Activated naive CD4-positive, alpha-beta T cell treated with anti-CD3 and anti-CD28 coated beads, Interleukin-2, amount 50 U/mL, for 16 hours (primary cell): ENCODE measurements at regions not wholly inside any gene's neighbourhood (a gene's known extent, or its start where the extent isn't known, plus 50 kb on each side); places are given as distances from the start of the nearest gene placed in this dataset.
A peak's percentile ranks its signal among the peaks of the same experiment; 100 is the strongest.

Source experiments
- DNase-seq: peaks from one replicate; pipeline ENCODE4 v3.0.0-alpha.2; 2020

GRCh38 chr10:2949221-2949947, 118.0 kb upstream of the PFKP start:
- no peak for DNase-seq

- DNase-seq: no peak
Measured at GRCh38 chr10:2948127-2948854, 119.1 kb upstream of the PFKP start.

GRCh38 chr10:2944788-2945187, 122.6 kb upstream of the PFKP start:
- DNase-seq: no peak

GRCh38 chr10:2943932-2944614, 123.3 kb upstream of the PFKP start:
- DNase-seq: no peak

GRCh38 chr10:2942938-2943337, 124.4 kb upstream of the PFKP start:
- DNase-seq: no peak

- no peak for DNase-seq
Measured at GRCh38 chr10:2938869-2939268, 128.5 kb upstream of the PFKP start.

GRCh38 chr10:2936816-2937215, 130.5 kb upstream of the PFKP start:
- no peak for DNase-seq

GRCh38 chr10:2935647-2936386, 131.5 kb upstream of the PFKP start:
- no peak for DNase-seq

GRCh38 chr10:2933924-2934323, 133.4 kb upstream of the PFKP start:
- no peak for DNase-seq

- no peak for DNase-seq
Measured at GRCh38 chr10:2933519-2933918, 133.8 kb upstream of the PFKP start.

GRCh38 chr10:2933071-2933470, 134.3 kb upstream of the PFKP start:
- no peak for DNase-seq

GRCh38 chr10:2929480-2930258, 137.7 kb upstream of the PFKP start:
- no peak for DNase-seq

- DNase-seq: peak; percentile 60
Measured at GRCh38 chr10:2927958-2928840, 139.1 kb upstream of the PFKP start.

GRCh38 chr10:2926918-2927660, 140.3 kb upstream of the PFKP start:
- no peak for DNase-seq

- no peak for DNase-seq
Measured at GRCh38 chr10:2925631-2926030, 141.7 kb upstream of the PFKP start.

GRCh38 chr10:2924431-2924830, 142.9 kb upstream of the PFKP start:
- no peak for DNase-seq

- DNase-seq: no peak
Measured at GRCh38 chr10:2921956-2922680, 145.2 kb upstream of the PFKP start.

- DNase-seq: no peak
Measured at GRCh38 chr10:2920637-2921036, 146.7 kb upstream of the PFKP start.

GRCh38 chr10:2920168-2920567, 147.2 kb upstream of the PFKP start:
- no peak for DNase-seq

GRCh38 chr10:2919016-2919415, 148.3 kb upstream of the PFKP start:
- no peak for DNase-seq
